T-helper 1 cell (primary cell): ENCODE measurements at regions not wholly inside any gene's neighbourhood (a gene's known extent, or its start where the extent isn't known, plus 50 kb on each side); places are given as distances from the start of the nearest gene placed in this dataset.
"Not testable (repeated sequence)": the region's sequence is repeated elsewhere in the genome, so short reads cannot be mapped to it uniquely, and the experiment has no call there.

ENCODE experiments used
- DNase-seq, 5 donors: peaks; one replicate each; pipeline ENCODE4 v3.0.0-alpha.2; 2012 to 2020

- no peak for DNase-seq
Measured at GRCh38 chr10:123380491-123381085, 226.4 kb downstream of the BUB3 start.

- no peak for DNase-seq
Measured at GRCh38 chr10:123381224-123381623, 227.0 kb downstream of the BUB3 start.

- no peak for DNase-seq
Measured at GRCh38 chr10:123382491-123382890, 228.3 kb downstream of the BUB3 start.

- no peak for DNase-seq
Measured at GRCh38 chr10:123385508-123386080, 231.4 kb downstream of the BUB3 start.

GRCh38 chr10:123389520-123389919 lies 235.3 kb downstream of the BUB3 start:
- no peak for DNase-seq

GRCh38 chr10:123390332-123390731 lies 236.1 kb downstream of the BUB3 start:
- DNase-seq = no peak

GRCh38 chr10:123390874-123391273 lies 236.7 kb downstream of the BUB3 start:
- no peak for DNase-seq

- no peak for DNase-seq
Measured at GRCh38 chr10:123391275-123392028, 237.2 kb downstream of the BUB3 start.

GRCh38 chr10:123392182-123392963 lies 238.2 kb downstream of the BUB3 start:
- DNase-seq = no peak

GRCh38 chr10:123393170-123393569 lies 239.0 kb downstream of the BUB3 start:
- no peak for DNase-seq

GRCh38 chr10:123394382-123394781 lies 240.2 kb downstream of the BUB3 start:
- DNase-seq = no peak

GRCh38 chr10:123395234-123395633 lies 241.0 kb downstream of the BUB3 start:
- not testable (repeated sequence) for DNase-seq

GRCh38 chr10:123395906-123396305 lies 241.7 kb downstream of the BUB3 start:
- DNase-seq = no peak

- no peak for DNase-seq
Measured at GRCh38 chr10:123398180-123398591, 244.0 kb downstream of the BUB3 start.

GRCh38 chr10:123398756-123399155 lies 244.6 kb downstream of the BUB3 start:
- DNase-seq = no peak

GRCh38 chr10:123399276-123399839 lies 245.2 kb downstream of the BUB3 start:
- no peak for DNase-seq

GRCh38 chr10:123402021-123402420 lies 247.8 kb downstream of the BUB3 start:
- DNase-seq = no peak

- DNase-seq = no peak
Measured at GRCh38 chr10:123402656-123403055, 248.5 kb downstream of the BUB3 start.

- DNase-seq = no peak
Measured at GRCh38 chr10:123404357-123404756, 250.2 kb downstream of the BUB3 start.

- DNase-seq = no peak
Measured at GRCh38 chr10:123408660-123409059, 254.5 kb downstream of the BUB3 start.

- DNase-seq = no peak
Measured at GRCh38 chr10:123409426-123409825, 255.2 kb downstream of the BUB3 start.

GRCh38 chr10:123409884-123410283 lies 255.7 kb downstream of the BUB3 start:
- DNase-seq = no peak

- DNase-seq = no peak
Measured at GRCh38 chr10:123413353-123413752, 252.8 kb upstream of the GPR26 start.
